ENCODE measurements at regions not wholly inside any gene's neighbourhood (a gene's known extent, or its start where the extent isn't known, plus 50 kb on each side); places are given as distances from the start of the nearest gene placed in this dataset.

GRCh38 chr12:12017135-12017581 is 53.6 kb upstream of the BCL2L14 start:
- DNase-seq = no peak

GRCh38 chr12:12017798-12018197 is 52.9 kb upstream of the BCL2L14 start:
- no peak for DNase-seq

DNA sequence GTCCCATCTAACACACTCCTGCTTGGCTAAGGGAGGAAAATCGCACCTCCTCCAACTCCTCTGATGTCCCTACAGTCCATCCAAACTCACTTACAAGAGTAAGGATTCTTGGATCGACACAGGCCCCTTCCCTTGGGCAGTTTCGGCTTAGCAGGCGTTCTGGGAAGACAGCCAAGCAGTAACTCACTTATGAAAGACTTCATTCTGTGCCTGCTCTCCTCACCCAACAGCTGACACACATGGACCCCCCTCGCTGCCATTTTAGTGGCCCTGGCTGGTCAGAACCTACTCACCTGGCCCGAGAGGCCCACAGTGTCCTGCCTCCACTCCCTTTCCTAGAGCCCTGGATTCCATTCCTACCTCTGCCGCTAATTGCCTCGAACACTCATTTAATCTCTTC is 52.3 kb upstream of the BCL2L14 start:
- DNase-seq = peak; percentile 67

DNA sequence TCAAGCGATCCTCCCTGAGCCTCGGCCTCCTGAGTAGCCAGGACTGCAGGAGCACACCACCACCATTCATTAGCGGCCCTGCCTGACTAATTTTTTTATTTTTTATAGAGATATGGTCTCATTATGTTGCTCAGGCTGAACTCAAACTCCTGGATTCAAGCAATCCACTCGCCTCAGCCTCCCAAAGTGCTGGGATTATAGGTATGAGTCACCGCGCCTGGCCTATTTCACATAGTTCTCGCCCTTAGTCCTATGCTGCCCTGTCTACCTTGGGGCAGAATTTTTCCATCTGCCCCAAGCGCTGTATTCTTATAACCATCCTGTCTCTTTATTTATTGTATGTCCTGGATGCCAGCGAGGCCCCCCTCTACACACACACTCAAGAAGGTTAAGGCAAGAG is 50.9 kb upstream of the BCL2L14 start:
- no peak for DNase-seq

DNA sequence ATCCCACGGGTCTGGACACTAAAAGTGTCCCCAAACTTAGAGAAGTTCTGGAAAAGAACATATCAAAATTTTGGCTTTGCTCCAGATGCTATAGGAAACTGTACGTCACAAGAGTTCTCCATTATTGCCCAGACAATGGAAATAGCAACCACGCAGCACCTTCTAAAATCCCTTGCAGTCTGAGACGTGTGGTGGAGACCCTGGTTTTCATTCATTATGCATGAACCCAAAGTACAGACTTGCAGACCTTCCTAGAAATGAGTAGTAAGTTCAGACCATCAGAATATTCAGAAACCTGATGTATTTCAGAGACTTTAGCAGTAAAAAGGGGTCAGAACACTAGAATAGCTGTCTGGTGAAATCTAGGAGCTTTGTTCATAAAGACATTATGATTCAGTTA is 50.0 kb upstream of the BCL2L14 start:
- DNase-seq = no peak
